Neuronal stem cell (in vitro differentiated cells): ENCODE measurements at regions not wholly inside any gene's neighbourhood (a gene's known extent, or its start where the extent isn't known, plus 50 kb on each side); places are given as distances from the start of the nearest gene placed in this dataset.
A peak's percentile ranks its signal among the peaks of the same experiment; 100 is the strongest.

Experiments
- DNase-seq: peaks from one replicate; pipeline ENCODE4 v3.0.0-alpha.2; 2013; ENCODE audit warnings: low spot score
- H2AFZ ChIP-seq: one replicate; pipeline ENCODE4 v1.6.1; 2013; ENCODE audit warnings: mild to moderate bottlenecking, low read length, inconsistent platforms
- H2AK5ac ChIP-seq: 2 replicates; pipeline ENCODE4 v1.6.1; 2013; ENCODE audit warnings: low read depth, mild to moderate bottlenecking, inconsistent platforms, low read length, moderate library complexity, mixed read lengths
- H2BK120ac ChIP-seq: 2 replicates; pipeline ENCODE4 v1.6.1; 2013; ENCODE audit warnings: low read depth, mild to moderate bottlenecking, inconsistent platforms, low read length, moderate library complexity, mixed read lengths
- H2BK12ac ChIP-seq: one replicate; pipeline ENCODE4 v1.6.1; 2013; ENCODE audit warnings: low read length, inconsistent platforms
- H2BK15ac ChIP-seq: 2 replicates; pipeline ENCODE4 v1.6.1; 2013; ENCODE audit warnings: mild to moderate bottlenecking, low read length, inconsistent platforms, mixed read lengths
- H2BK5ac ChIP-seq: one replicate; pipeline ENCODE4 v1.6.1; 2013; ENCODE audit warnings: inconsistent platforms, mild to moderate bottlenecking, low read length, moderate library complexity
- H3K14ac ChIP-seq: one replicate; pipeline ENCODE4 v1.6.1; 2013; ENCODE audit warnings: low read length, inconsistent platforms
- H3K18ac ChIP-seq: 2 replicates; pipeline ENCODE4 v1.6.1; 2013; ENCODE audit warnings: low read length, inconsistent platforms
- H3K23ac ChIP-seq: 2 replicates; pipeline ENCODE4 v1.6.1; 2013; ENCODE audit warnings: low read depth, mild to moderate bottlenecking, mixed read lengths, low read length, inconsistent platforms; ENCODE audit not compliant: poor library complexity
- H3K27ac ChIP-seq: replicated peaks from 3 replicates; pipeline ENCODE4 v1.5.1; 2013; ENCODE audit warnings: low read length, inconsistent platforms
- H3K27me3 ChIP-seq, 3 experiments: 2 replicates each; pipeline ENCODE4 v1.6.1; 2013; ENCODE audit warnings: low read length in 3 of 3, mild to moderate bottlenecking in 2 of 3, inconsistent platforms in 1 of 3, low read depth in 1 of 3, mixed read lengths in 1 of 3, moderate library complexity in 1 of 3; ENCODE audit not compliant: control insufficient read depth in 3 of 3, insufficient read depth in 3 of 3
- H3K36me3 ChIP-seq, 2 donors: replicated peaks in 1 of 2; 2 replicates each; pipeline ENCODE4 v1.6.1; 2013; ENCODE audit warnings: low read length in 2 of 2; ENCODE audit not compliant: control insufficient read depth in 2 of 2, insufficient read depth in 2 of 2
- H3K4ac ChIP-seq: 2 replicates; pipeline ENCODE4 v1.6.1; 2013; ENCODE audit warnings: inconsistent platforms, mild to moderate bottlenecking, low read length, moderate library complexity
- H3K4me1 ChIP-seq, 2 donors: 1 replicate in 1 of 2; 2 replicates in 1 of 2; pipeline ENCODE4 v1.6.1; 2013; ENCODE audit warnings: low read length in 2 of 2, low read depth in 1 of 2; ENCODE audit not compliant: control insufficient read depth in 2 of 2, insufficient read depth in 1 of 2
- H3K4me2 ChIP-seq: one replicate; pipeline ENCODE4 v1.6.1; 2013; ENCODE audit warnings: mild to moderate bottlenecking, low read length, inconsistent platforms; ENCODE audit not compliant: insufficient read depth, poor library complexity, severe bottlenecking
- H3K4me3 ChIP-seq, 2 donors: 2 replicates each; pipeline ENCODE4 v1.5.1; 2013; ENCODE audit warnings: low read length in 2 of 2, mild to moderate bottlenecking in 2 of 2, inconsistent platforms in 1 of 2, moderate library complexity in 1 of 2
- H3K79me1 ChIP-seq: one replicate; pipeline ENCODE4 v1.6.1; 2013; ENCODE audit warnings: low read depth, mild to moderate bottlenecking, inconsistent platforms, low read length, moderate library complexity
- H3K9ac ChIP-seq: one replicate; pipeline ENCODE4 v1.6.1; 2013; ENCODE audit warnings: mild to moderate bottlenecking, low read depth, low read length, inconsistent platforms; ENCODE audit not compliant: poor library complexity
- H3K9me3 ChIP-seq, 2 donors: replicated peaks in 1 of 2; 2 replicates each; pipeline versions ENCODE3 to v1.6.1; 2013; ENCODE audit warnings: low read length in 2 of 2, mild to moderate bottlenecking in 2 of 2, inconsistent platforms in 1 of 2, low read depth in 1 of 2, mixed read lengths in 1 of 2, moderate library complexity in 1 of 2; ENCODE audit not compliant: control insufficient read depth in 2 of 2, insufficient read depth in 1 of 2
- H4K8ac ChIP-seq: one replicate; pipeline ENCODE4 v1.6.1; 2013; ENCODE audit warnings: low read depth, mild to moderate bottlenecking, inconsistent platforms, low read length, moderate library complexity
- H4K91ac ChIP-seq: one replicate; pipeline ENCODE4 v1.6.1; 2013; ENCODE audit warnings: low read length, low read depth, mild to moderate bottlenecking, inconsistent platforms; ENCODE audit not compliant: poor library complexity
- WGBS, 2 donors: extraction: QIAGEN DNeasy Blood & Tissue Kit; methylation state at CpG; one replicate each; pipeline ENCODE4 v1.1.7; 2013; ENCODE audit warnings: missing lambda C conversion rate in 2 of 2, mixed read lengths in 1 of 2; ENCODE audit not compliant: insufficient read length in 2 of 2, insufficient replicate concordance in 1 of 2; ENCODE audit errors: extremely low coverage in 2 of 2; 5-methylcytosine and 5-hydroxymethylcytosine counted together

DNA sequence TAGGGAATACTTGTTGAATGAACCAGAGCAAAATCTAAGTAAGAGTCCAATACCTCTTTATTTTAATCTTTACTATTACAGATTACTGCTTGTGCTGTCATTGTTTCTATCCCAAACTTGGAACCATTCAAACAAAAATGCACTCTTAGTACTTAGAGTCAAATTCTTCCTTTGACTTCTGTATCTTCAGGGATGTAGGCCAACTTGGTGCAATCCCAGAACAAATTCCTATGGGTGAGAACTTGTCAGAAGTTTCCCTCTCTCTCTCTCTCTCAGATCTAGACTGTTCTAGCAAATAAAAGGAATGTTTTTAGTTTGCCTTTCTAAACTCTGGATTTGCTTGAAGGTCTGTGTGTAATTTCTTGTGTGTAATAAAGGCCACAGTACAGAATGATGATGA, 329.0 kb upstream of the TMTC4 start:
- no peak overlapping the region for H2AFZ ChIP-seq
- no peak overlapping the region for H3K9ac ChIP-seq

DNA sequence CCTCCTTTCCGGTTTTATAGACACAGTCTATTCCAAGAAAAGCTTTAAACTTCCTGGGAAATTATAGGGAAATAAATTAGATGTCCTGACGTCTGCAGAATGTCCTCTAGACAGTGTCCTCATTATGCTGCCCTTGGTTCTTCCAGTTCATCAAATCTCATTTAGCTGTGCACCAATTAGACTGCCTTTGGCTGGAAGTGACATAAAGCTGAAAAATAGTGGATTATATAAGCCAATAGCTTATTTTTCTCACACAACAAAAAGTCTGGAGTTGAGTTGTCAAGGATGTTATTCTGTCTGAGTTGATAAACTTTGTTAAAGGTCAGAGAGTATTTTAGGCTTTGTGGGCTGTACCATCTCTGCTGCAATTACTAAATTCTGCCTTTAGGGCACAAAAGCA, 314.8 kb upstream of the TMTC4 start:
- no peak overlapping the region for H2BK120ac ChIP-seq
- no peak overlapping the region for H2BK5ac ChIP-seq
- H3K27me3 ChIP-seq = no peaks in the 10 kb centered on the region
- no peaks in the 10 kb centered on the region for H3K79me1 ChIP-seq
- H3K9me3 ChIP-seq = peaks cover 0 to 2% of the 10 kb centered on the region in 2 donors
- H3K14ac ChIP-seq = no peak overlapping the region
- no peak overlapping the region for H3K27ac ChIP-seq
- H3K4me1 ChIP-seq = peaks cover 2 to 5% of the 10 kb centered on the region in 2 donors
- no peak overlapping the region for H2AFZ ChIP-seq
- H2BK15ac ChIP-seq = no peak overlapping the region
- no peak overlapping the region for H3K23ac ChIP-seq
- H2BK12ac ChIP-seq = no peak overlapping the region
- H3K36me3 ChIP-seq = no peaks in the 10 kb centered on the region
- DNase-seq = no peak
- H2AK5ac ChIP-seq = no peak overlapping the region
- WGBS, 2 donors = no CpG with 5 or more reads among the region's 2 CpGs
- H3K18ac ChIP-seq = no peak overlapping the region
- no peak overlapping the region for H4K8ac ChIP-seq
- H3K9ac ChIP-seq = no peak overlapping the region
- no peak overlapping the region for H3K4me2 ChIP-seq
- H4K91ac ChIP-seq = no peak overlapping the region
- H3K4ac ChIP-seq = no peak overlapping the region
- H3K4me3 ChIP-seq = no peak overlapping the region

More for the DNA sequence above, 329.0 kb upstream of the TMTC4 start:
- Histone ChIP-seq H3K18ac (no peak overlapping the region), H3K79me1 (no peaks in the 10 kb centered on the region), H3K4me2 (no peak overlapping the region), H3K27ac (no peak overlapping the region), H2AK5ac (no peak overlapping the region), H2BK12ac (no peak overlapping the region), H3K27me3 (no peaks in the 10 kb centered on the region), H3K4me3 (no peak overlapping the region), H4K91ac (no peak overlapping the region), H2BK5ac (no peak overlapping the region), H3K23ac (no peak overlapping the region), H3K14ac (no peak overlapping the region), H3K4me1 (no peaks in the 10 kb centered on the region), H3K36me3 (no peaks in the 10 kb centered on the region), H2BK15ac (no peak overlapping the region), H2BK120ac (no peak overlapping the region), H4K8ac (no peak overlapping the region), H3K4ac (no peak overlapping the region), H3K9me3 (no peaks in the 10 kb centered on the region)
- DNase-seq = no peak

DNA sequence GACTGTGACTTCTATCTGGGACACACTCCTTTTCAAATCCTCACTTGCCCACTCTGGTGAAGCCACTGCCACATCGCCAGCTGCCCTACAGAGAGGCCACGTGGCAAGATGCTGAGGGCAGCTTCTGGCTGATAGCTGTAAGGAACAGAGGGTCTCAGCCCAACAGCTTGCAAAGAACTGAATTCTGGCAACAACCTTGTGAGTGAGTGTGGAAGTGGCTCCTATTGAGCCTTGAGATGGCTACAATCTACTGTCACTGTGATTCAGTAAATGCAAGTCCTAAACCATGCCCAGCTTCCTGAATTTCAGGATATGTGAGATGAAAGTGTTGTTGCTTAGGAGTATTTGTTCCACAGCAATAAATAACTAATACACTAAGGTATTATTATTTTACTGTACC, 314.3 kb upstream of the TMTC4 start:
- Histone ChIP-seq H3K4me2 (no peak overlapping the region), H3K36me3 (no peaks in the 10 kb centered on the region), H4K8ac (no peak overlapping the region), H2BK120ac (no peak overlapping the region), H3K4me3 (no peak overlapping the region), H3K27me3 (no peaks in the 10 kb centered on the region), H3K18ac (no peak overlapping the region), H3K4ac (no peak overlapping the region), H2BK5ac (no peak overlapping the region), H3K14ac (no peak overlapping the region), H3K9ac (no peak overlapping the region), H3K23ac (no peak overlapping the region), H2AFZ (no peak overlapping the region), H2BK12ac (no peak overlapping the region), H3K9me3 (peaks cover 0 to 2% of the 10 kb centered on the region in 2 donors), H3K4me1 (peaks cover 2 to 5% of the 10 kb centered on the region in 2 donors), H4K91ac (no peak overlapping the region), H2BK15ac (no peak overlapping the region), H3K27ac (no peak overlapping the region), H3K79me1 (no peaks in the 10 kb centered on the region), H2AK5ac (no peak overlapping the region)
- no CpG with 5 or more reads among the region's 2 CpGs for WGBS, 2 donors
- no peak for DNase-seq

DNA sequence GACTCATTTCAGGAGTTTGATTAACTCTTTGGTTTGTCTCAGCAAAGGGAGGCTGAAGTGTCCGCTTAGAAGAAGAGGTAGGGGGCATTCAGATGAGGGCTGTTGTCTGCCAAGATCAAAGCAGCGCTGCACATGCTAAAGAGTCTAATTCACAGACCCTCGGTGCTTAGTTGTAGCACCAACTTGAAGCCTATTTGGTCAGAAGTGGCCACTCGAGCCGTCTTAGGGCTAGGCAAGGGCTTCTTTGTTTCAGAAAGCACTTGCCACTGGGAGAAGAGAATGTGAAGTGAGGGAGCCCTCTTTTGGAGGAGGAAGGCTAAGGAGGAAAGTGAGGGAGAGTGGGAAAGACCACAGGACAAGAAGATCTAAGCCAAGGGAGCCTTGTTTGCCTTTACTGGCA, 313.4 kb upstream of the TMTC4 start:
- Histone ChIP-seq H3K4me1 (peaks cover 2 to 5% of the 10 kb centered on the region in 2 donors), H3K4me2 (no peak overlapping the region), H3K4me3 (no peak overlapping the region), H4K91ac (no peak overlapping the region), H3K18ac (no peak overlapping the region), H3K14ac (no peak overlapping the region), H2BK120ac (no peak overlapping the region), H4K8ac (no peak overlapping the region), H3K79me1 (no peaks in the 10 kb centered on the region), H2BK12ac (no peak overlapping the region), H3K27me3 (no peaks in the 10 kb centered on the region), H2BK5ac (no peak overlapping the region), H3K9me3 (peaks cover 0 to 2% of the 10 kb centered on the region in 2 donors), H3K9ac (no peak overlapping the region), H2BK15ac (no peak overlapping the region), H2AK5ac (no peak overlapping the region), H3K4ac (no peak overlapping the region), H3K27ac (no peak overlapping the region), H3K36me3 (no peaks in the 10 kb centered on the region), H3K23ac (no peak overlapping the region), H2AFZ (peak overlapping the region; percentile 69)
- WGBS, 2 donors = no CpG with 5 or more reads among the region's 5 CpGs
- peak; percentile 12 for DNase-seq
